ENCODE measurements at regions not wholly inside any gene's neighbourhood (a gene's known extent, or its start where the extent isn't known, plus 50 kb on each side); places are given as distances from the start of the nearest gene placed in this dataset.
"Not testable (repeated sequence)": the region's sequence is repeated elsewhere in the genome, so short reads cannot be mapped to it uniquely, and the experiment has no call there.

DNA sequence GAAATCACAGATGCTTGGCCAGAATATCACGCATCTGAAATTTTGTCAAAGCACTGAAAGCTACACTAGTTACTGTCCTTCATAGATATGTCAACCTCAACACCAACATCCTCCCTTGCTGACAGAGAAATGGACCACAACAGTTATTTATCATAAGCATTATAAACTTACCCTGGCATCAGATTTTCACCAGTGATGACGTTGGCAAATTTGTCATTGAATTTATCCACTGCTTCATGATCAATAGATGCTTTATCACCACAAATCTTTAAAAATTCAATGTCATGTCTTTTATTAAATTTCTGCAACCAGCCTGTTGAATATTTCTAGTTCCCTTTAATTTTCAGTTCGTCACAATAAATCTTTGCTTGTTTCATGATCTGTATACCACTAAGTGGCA lies 205.7 kb downstream of the GJA1 start:
- no peak for DNase-seq

GRCh38 chr6:121645100-121645745 lies 209.8 kb downstream of the GJA1 start:
- DNase-seq = no peak

DNA sequence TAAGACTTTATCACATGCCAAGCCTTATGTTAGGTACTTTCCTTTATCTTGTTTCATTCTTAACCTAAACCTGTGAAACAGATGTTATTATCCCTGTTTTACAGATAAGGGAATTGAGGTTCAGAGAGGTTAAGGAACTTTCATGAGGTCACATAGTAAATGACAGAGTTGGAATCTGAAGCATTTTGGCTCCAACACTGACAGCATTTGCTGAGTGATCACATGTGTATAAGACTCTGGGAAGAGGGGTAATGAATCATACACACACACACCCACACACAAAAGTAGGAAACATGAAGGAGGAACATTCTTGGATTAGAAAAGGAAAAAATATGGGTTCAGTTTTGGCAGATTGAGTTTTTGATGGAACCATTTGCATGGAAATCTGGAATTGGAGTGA lies 212.5 kb downstream of the GJA1 start:
- DNase-seq = no peak

- DNase-seq = no peak
Measured at GRCh38 chr6:121649951-121650350, 214.5 kb downstream of the GJA1 start.

DNA sequence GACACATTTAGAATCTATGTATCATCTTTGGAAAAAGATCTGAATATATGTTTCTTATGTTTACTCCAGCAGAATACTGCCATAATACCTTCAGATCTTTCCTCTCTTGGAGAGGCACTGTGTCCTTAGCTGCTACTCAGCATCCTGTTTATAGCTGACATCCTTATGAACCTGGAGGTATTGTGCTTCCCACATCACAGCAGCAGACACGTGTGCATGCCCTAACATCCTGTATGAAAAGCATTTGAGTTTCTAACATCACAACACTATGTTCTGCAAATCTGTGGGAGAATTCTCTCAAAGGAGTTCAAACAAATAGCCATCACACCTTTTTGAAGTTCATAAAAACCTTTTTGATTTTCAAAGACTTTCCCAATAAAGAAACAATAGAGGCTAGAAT lies 216.0 kb downstream of the GJA1 start:
- DNase-seq = no peak

GRCh38 chr6:121652223-121652622 lies 216.8 kb downstream of the GJA1 start:
- DNase-seq = no peak

DNA sequence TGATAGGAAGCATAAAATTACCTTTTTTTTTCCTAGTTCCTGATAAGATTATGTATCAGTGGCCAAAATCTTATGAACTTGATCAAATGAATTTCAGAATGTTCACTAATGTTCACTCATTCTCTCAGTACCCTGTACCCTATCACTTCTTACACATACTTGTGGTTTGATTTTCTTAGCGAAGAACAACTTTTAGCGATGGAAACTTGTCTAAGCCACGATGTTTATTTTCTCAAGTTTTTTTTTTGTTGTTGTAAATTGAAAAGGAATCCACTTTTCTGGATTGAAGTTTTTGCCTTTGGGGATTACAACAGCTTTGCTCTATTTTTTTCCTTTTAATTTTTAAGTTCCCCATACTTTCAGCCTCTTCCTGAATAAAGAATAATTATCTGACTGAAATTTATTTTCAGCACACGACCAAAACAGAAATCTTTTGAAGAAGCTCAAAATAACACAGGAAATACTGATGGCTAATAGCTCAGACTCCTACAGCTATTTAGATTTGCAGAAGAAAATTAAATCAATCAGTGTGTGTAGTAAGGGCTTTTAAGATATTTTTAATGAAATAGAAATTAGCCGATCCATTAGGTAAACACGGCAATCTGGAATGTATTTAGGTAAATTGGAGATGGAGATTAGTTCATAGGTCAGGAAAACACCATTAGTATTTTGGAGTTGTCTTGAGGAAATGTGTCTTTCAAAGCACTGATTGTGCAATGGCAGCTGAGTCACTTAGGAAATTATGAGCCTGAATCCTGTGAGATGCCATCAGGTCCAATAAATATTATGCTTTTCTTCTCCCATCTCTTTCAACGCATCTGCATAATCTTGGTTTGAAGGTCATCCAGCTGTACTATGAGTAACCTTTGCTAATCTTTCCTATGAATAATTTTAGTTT lies 217.5 kb downstream of the GJA1 start:
- no peak for DNase-seq

DNA sequence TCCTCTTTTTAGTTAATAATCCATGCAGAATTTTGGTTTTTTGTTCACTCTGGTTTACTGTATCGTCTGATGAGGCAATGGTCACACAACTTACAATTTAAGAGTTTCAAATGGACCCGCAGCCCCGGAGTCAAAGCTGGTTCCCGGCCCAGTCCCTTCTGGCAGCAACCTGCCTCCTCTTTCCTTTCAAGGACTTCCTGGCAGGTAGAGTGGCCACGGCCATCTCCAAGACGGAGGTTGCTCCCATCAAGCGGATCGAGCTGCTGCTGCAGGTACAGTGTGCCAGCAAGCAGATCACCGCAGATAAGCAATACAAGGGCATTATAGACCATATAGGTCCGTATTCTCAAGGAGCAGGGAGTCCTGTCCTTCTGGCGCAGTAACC lies 218.2 kb downstream of the GJA1 start:
- DNase-seq = no peak

- no peak for DNase-seq
Measured at GRCh38 chr6:121657972-121658371, 222.5 kb downstream of the GJA1 start.

DNA sequence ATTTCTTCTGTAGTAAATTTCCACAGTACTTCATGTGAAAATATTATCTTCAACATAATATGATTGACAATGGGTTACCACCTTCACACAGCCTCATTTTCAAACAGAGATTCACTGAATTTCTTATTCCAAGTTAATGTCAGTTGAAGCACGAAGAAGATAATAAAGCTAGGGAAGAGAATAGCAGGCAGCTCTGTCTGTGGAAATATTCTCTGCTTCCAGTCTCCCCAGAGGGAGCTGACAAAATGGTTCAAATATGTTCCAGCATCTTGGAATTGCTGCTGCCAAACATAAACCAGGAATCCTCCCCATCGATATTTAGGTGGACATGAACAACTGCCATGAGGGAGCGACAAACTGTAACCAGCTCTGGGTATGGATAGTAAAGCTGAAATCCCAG lies 224.8 kb downstream of the GJA1 start:
- no peak for DNase-seq

- no peak for DNase-seq
Measured at GRCh38 chr6:121663292-121663810, 227.9 kb downstream of the GJA1 start.

DNA sequence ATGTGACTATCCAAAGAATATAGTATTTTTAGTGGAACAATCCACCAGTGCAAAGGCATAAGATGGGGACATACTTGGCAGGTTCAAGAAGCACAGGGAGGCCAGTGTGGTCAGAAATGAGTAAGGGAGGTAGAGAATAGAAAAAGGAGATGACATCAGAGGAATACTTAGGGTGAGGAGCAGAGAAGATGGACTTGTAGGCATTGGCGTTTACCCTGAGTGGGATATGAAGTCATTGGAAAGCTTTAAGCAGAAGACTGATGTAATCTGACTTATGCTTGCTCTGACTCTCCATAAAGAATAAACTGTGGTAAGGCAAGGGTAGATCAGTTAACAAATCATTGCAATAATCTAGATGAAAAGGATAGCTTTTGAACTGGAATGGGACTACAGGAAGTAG lies 228.7 kb downstream of the GJA1 start:
- no peak for DNase-seq

GRCh38 chr6:121666814-121667213 lies 231.4 kb downstream of the GJA1 start:
- no peak for DNase-seq

DNA sequence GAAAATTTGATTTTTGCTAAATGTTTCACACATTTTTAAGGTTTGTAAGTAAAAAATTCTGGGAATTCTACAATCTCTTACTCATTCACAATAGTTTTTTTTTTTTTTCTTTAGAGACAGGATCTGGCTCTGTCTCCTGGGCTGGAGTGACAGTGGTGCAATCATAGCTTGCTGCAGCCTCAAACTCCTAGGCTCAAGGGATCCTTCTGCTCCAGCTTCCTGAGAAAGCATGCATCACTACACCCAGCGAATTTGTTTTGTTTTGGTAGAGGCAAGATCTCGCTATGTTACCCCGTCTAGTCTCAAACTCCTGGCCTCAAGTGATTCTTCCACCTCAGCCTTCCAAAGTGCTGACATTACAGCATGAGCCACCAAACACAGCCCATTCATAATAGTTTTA lies 232.8 kb downstream of the GJA1 start:
- DNase-seq = no peak

DNA sequence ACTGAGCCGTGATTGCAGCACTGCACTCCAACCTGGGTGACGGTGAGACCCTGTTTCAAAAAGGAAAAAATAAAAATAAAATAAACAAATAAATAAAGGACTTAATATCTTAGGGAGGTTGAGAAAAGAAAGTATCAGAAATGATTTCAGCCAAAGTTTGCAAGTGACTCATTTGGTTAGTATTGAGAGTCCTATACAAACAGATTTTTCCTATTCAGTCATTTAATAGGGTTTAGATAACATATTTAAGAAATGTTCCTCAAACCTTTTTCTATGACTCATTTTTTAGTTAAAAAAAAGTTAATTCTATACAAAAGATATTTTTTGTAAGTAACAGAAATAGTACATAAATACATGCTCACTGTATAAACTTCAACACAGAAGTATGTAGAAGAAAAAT lies 235.1 kb downstream of the GJA1 start:
- no peak for DNase-seq

GRCh38 chr6:121677571-121677970 lies 242.1 kb downstream of the GJA1 start:
- no peak for DNase-seq

GRCh38 chr6:121678245-121678644 lies 242.8 kb downstream of the GJA1 start:
- no peak for DNase-seq

DNA sequence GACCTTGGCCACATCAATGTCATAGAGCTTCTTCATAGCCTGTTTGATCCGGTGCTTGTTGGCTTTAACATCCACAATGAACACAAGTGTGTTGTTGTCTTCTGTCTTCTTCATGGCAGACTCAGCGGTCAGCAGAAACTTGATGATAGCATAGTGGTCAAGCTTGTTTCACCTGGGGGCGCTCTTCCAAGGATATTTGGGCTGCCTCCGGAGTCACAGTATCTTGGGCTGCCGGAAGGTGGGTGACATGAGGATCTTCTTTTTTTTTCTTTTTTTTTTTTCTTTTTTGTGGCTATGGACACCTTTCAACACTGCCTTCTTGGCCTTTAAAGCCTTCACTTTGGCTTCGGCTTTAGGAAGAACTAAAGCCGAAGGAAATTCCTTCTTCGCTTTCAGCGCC lies 244.6 kb downstream of the GJA1 start:
- no peak for DNase-seq

DNA sequence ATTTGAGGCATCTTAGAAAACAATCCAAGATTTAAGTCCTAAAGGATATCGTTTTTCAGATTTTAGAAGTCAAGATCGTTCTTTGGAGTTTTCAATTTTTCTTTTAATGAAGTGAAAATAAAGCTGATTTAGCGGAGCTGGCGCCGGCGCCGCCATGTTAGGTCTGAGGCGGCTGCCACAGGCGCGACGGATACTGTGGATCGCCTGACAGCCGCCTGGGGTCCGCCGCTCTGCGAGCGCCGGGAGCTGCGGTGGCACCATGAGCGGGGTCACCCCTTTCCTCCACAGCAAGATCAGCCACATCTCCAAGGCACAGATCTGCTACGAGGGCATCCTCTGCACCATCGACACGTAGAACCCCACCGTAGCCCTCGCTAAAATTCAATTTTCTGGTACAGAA lies 247.2 kb downstream of the GJA1 start:
- DNase-seq = no peak

DNA sequence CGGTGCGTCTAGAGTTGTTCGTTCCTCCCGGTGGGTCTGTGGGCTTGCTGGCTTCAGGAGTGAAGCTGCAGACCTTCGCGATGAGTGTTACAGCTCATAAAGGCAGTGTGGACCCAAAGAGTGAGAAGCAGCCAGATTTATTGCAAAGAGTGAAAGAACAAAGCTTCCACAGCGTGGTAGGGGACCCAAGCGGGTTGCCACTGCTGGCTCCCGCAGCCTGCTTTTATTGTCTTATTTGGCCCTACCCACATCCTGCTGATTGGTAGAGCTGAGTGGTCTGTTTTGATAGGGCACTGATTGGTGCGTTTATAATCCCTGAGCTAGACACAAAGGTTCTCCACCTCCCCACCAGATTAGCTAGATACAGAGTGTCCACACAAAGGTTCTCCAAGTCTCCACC lies 250.4 kb downstream of the GJA1 start:
- not testable (repeated sequence) for DNase-seq

- DNase-seq = no peak
Measured at GRCh38 chr6:121686611-121687023, 251.2 kb downstream of the GJA1 start.

DNA sequence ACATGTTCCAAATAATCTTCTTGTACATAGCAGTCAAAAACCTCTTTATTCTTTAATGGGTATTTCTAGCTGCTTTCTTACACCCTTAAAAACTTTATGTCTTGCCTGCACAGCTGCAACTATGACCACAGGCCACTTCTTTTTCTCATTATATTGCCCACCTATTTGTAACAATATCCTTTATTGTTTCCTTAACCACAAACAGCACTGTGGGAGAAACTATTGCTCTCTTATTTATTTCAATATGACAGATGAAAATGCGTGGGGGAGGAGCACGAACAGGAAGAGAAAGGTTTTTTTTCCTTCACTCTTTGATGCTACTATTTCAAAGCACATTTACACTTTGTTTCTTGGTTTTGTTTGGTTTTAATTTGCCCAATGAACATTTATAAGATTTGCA lies 253.5 kb downstream of the GJA1 start:
- DNase-seq = no peak

DNA sequence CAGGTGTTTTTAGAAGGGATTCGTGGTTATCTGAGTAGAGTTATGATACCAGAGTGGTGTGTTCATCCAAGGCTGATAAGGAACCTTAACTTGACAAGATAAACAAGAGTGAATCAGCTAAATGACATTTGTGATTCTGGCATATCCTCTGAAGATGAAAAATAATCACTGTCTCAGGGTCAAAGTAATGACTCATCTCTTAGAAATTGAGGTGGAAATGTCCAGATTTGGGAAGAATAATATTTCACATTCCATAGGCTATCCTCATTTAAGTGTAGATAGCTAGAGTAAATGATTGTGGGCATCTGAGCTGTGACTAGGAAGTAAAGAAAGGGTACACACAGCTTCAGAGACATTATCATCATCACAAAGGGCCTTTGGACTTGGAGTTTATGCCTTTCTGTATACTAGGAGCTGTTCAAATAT lies 255.7 kb downstream of the GJA1 start:
- no peak for DNase-seq

- no peak for DNase-seq
Measured at GRCh38 chr6:121694389-121694788, 258.9 kb downstream of the GJA1 start.

All from left kidney (tissue), 1 donor.